Tibial artery (tissue), 4 donors: ENCODE measurements at regions not wholly inside any gene's neighbourhood (a gene's known extent, or its start where the extent isn't known, plus 50 kb on each side); places are given as distances from the start of the nearest gene placed in this dataset.

ENCODE experiments used
- DNase-seq, 2 donors: peaks; one replicate each; pipeline ENCODE4 v3.0.0-alpha.2; 2019
- H3K27ac ChIP-seq, 2 donors: fragments of 200-600 bp; sonication (generic) in 1 of 2; 1 replicate in 1 of 2; 2 replicates in 1 of 2; pipeline ENCODE4 v1.5.1; 2018 to 2019; ENCODE audit warnings: mild to moderate bottlenecking in 1 of 2
- H3K27me3 ChIP-seq, 2 donors: fragments of 200-600 bp; sonication (generic) in 1 of 2; one replicate each; pipeline versions ENCODE4 v1.5.1 to v1.6.0; 2016 to 2019
- H3K36me3 ChIP-seq, 3 donors: fragments of 200-600 bp; sonication (generic) in 2 of 3; one replicate each; pipeline ENCODE4 v1.5.1; 2016 to 2019; ENCODE audit warnings: mild to moderate bottlenecking in 2 of 3
- H3K4me1 ChIP-seq, 4 donors: fragments of 200-600 bp; sonication (generic) in 2 of 4; 1 replicate in 3 of 4; 2 replicates in 1 of 4; pipeline ENCODE4 v1.5.1; 2016 to 2019
- H3K4me3 ChIP-seq, 2 donors: fragments of 200-600 bp; sonication (generic) in 1 of 2; 1 replicate in 1 of 2; 2 replicates in 1 of 2; pipeline ENCODE4 v1.5.1; 2018 to 2019; ENCODE audit warnings: mild to moderate bottlenecking in 2 of 2
- H3K9me3 ChIP-seq, 3 donors: fragments of 200-600 bp; sonication (generic) in 1 of 3; one replicate each; pipeline ENCODE4 v1.5.1; 2016 to 2019
- intact Hi-C: fragments of 100-400 bp; cut with DNase I; formaldehyde crosslinking; loops from one replicate; pipeline ENCODE4 v1.15.0; 2023; ENCODE audit warnings: low total_unique reads
- TF ChIP-seq, protein P1 (sequence below), 2 experiments: fragments of 200-600 bp in 1 of 2; fragments of 450-650 bp in 1 of 2; IDR thresholded peaks; one replicate each; pipeline ENCODE4 v1.5.1; 2017 to 2019; ENCODE audit warnings: antibody characterized with exemption in 2 of 2, mild to moderate bottlenecking in 1 of 2, moderate library complexity in 1 of 2

GRCh38 chr9:89935801-89936200 is 331.0 kb downstream of the GADD45G start:
- Histone ChIP-seq H3K27me3 (no peaks in the 10 kb centered on the region), H3K36me3 (no peaks in the 10 kb centered on the region), H3K4me1 (peaks cover 0 to 55% (median 13%) of the 10 kb centered on the region in 4 donors), H3K27ac (peak overlapping the region; percentile 4 to 27), H3K4me3 (no peak overlapping the region), H3K9me3 (no peaks in the 10 kb centered on the region)
- TF ChIP-seq, protein P1, sequence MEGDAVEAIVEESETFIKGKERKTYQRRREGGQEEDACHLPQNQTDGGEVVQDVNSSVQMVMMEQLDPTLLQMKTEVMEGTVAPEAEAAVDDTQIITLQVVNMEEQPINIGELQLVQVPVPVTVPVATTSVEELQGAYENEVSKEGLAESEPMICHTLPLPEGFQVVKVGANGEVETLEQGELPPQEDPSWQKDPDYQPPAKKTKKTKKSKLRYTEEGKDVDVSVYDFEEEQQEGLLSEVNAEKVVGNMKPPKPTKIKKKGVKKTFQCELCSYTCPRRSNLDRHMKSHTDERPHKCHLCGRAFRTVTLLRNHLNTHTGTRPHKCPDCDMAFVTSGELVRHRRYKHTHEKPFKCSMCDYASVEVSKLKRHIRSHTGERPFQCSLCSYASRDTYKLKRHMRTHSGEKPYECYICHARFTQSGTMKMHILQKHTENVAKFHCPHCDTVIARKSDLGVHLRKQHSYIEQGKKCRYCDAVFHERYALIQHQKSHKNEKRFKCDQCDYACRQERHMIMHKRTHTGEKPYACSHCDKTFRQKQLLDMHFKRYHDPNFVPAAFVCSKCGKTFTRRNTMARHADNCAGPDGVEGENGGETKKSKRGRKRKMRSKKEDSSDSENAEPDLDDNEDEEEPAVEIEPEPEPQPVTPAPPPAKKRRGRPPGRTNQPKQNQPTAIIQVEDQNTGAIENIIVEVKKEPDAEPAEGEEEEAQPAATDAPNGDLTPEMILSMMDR (IDR thresholded peaks at IDR 0.05), result no peak
- intact Hi-C loops, result no loop called here
- no peak for DNase-seq

GRCh38 chr9:89937051-89937450 is 332.2 kb downstream of the GADD45G start:
- TF ChIP-seq, protein P1 (IDR thresholded peaks at IDR 0.05), result no peak
- Histone ChIP-seq H3K4me1 (peaks cover 0 to 65% (median 24%) of the 10 kb centered on the region in 4 donors), H3K27ac (no peak overlapping the region), H3K9me3 (no peaks in the 10 kb centered on the region), H3K27me3 (no peaks in the 10 kb centered on the region), H3K4me3 (no peak overlapping the region), H3K36me3 (no peaks in the 10 kb centered on the region)
- intact Hi-C loops, result no loop called here
- no peak for DNase-seq

GRCh38 chr9:89939181-89939580 is 334.4 kb downstream of the GADD45G start:
- intact Hi-C loops, result no loop called here
- no peak for DNase-seq
- no peaks in the 10 kb centered on the region for H3K36me3 ChIP-seq
- peaks cover 0 to 47% (median 19%) of the 10 kb centered on the region in 4 donors for H3K4me1 ChIP-seq
- no peaks in the 10 kb centered on the region for H3K27me3 ChIP-seq
- TF ChIP-seq, protein P1 (IDR thresholded peaks at IDR 0.05), result no peak
- H3K9me3 ChIP-seq, result no peaks in the 10 kb centered on the region
- H3K4me3 ChIP-seq, result no peak overlapping the region
- H3K27ac ChIP-seq, result no peak overlapping the region

DNA sequence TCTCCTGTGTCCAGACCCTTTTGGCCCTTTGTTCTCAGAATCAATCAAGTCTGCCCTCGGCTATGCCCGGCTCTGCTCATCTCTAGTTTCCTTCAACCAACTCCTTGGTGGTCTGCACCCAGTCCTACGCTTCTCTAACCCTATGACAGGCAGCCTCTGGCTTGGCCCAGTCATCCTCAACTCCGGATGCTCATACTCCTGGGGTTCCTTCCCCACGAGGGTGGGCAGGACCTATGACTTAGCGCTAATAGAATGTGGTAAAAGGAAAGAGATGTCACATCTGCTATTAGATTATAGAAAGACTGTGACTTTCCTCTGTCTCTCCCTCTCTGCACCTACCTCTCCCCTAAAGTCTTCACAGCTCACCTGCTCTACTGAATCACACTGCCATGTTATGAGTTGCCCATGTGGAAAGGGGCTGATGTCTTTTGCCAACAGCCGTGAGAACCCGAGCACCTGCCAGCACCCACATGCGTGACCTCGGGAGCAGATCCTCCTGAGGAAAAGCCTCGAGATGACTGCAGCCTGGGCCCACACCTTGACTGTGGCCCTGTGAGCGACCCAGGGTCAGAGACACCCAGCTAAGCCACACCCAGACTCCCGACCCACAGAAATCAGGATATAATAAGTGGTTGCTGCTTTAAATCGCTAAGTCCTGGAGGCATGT is 334.9 kb downstream of the GADD45G start:
- H3K27me3 ChIP-seq, result no peaks in the 10 kb centered on the region
- intact Hi-C loops, result loop anchor here (5.0 kb wide), 1 partner anchor 63 kb away; no protein-coding TSS in a partner anchor
- no peaks in the 10 kb centered on the region for H3K9me3 ChIP-seq
- TF ChIP-seq, protein P1 (IDR thresholded peaks at IDR 0.05), result no peak
- DNase-seq, result no peak
- H3K4me1 ChIP-seq, result peaks cover 0 to 41% (median 16%) of the 10 kb centered on the region in 4 donors
- no peak overlapping the region for H3K27ac ChIP-seq
- no peaks in the 10 kb centered on the region for H3K36me3 ChIP-seq
- H3K4me3 ChIP-seq, result no peak overlapping the region

DNA sequence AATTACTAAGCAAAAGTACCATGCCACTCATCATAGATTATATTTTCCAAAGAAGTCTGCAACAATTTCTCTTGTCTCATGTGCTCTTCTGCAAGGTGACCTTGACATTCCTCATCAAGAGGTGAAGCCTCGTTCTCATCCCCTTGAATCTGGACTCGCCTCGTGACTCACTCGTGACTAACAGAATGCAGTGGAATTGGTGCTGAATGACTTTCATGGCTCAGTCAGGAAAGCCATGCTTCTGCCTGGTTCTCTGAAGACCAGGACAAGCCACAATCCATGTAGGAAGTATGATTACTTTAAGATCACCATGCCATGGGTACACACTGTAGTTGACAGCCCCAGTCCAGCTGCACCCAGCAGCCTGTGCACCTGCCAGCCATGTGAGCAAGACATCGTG is 335.8 kb downstream of the GADD45G start:
- H3K4me3 ChIP-seq, result no peak overlapping the region
- no peaks in the 10 kb centered on the region for H3K36me3 ChIP-seq
- H3K27me3 ChIP-seq, result no peaks in the 10 kb centered on the region
- H3K27ac ChIP-seq, result peak overlapping the region in 1 of 2 donors; percentile 44
- intact Hi-C loops, result loop anchor here (5.0 kb wide), 1 partner anchor 62 kb away; no protein-coding TSS in a partner anchor
- DNase-seq, result no peak
- no peaks in the 10 kb centered on the region for H3K9me3 ChIP-seq
- TF ChIP-seq, protein P1 (IDR thresholded peaks at IDR 0.05), result no peak
- peaks cover 0 to 33% (median 16%) of the 10 kb centered on the region in 4 donors for H3K4me1 ChIP-seq
